A549 (cell line): ENCODE measurements at regions not wholly inside any gene's neighbourhood (a gene's known extent, or its start where the extent isn't known, plus 50 kb on each side); places are given as distances from the start of the nearest gene placed in this dataset.

Source experiments
- ATAC-seq, 2 experiments: fragments of 200-7000 bp in 1 of 2; fragments of >200 bp in 1 of 2; cut with Nextera tagmentation in 1 of 2; cut with Tn5 transposase in 1 of 2; 3 replicates each; pipeline versions ENCODE4 v1.8.0 to v1.9.1; 2018 to 2020; ENCODE audit warnings: mild to moderate bottlenecking in 1 of 2, moderate library complexity in 1 of 2
- CTCF ChIA-PET: fragments of 300-600 bp; sonication (Branson Sonifier 250); formaldehyde crosslinking; extraction: SDS; loops from one replicate; lab custom pipeline; 2021; ENCODE audit warnings: antibody characterized with exemption, inconsistent platforms; lab: Yijun Ruan, JAX
- POLR2A ChIA-PET: fragments of 350-600 bp; formaldehyde crosslinking; extraction: SDS; loops from one replicate; lab custom pipeline; 2021; ENCODE audit warnings: antibody characterized with exemption, inconsistent platforms; lab: Yijun Ruan, JAX
- DNase-seq, 2 experiments: peaks; one replicate each; pipeline versions ENCODE4 v3.0.0 to v3.0.0-alpha.2; 2011 to 2016; ENCODE audit warnings: low read depth in 1 of 2, low spot score in 1 of 2
- FAIRE-seq: peaks from 2 replicates; lab custom pipeline; 2011; peaks lifted over from hg19 to GRCh38; lab: Jason Lieb, UNC
- H3K27ac ChIP-seq, 2 experiments: fragments of >200 bp; sonication (Bioruptor Twin); formaldehyde crosslinking; 3 replicates each; pipeline ENCODE4 v1.5.1; 2016 to 2017
- H3K4me1 ChIP-seq: fragments of >200 bp; sonication (Bioruptor Twin); formaldehyde crosslinking; 3 replicates; pipeline ENCODE4 v1.6.1; 2016
- H3K4me2 ChIP-seq: fragments of >200 bp; sonication (Bioruptor Twin); formaldehyde crosslinking; 3 replicates; pipeline ENCODE4 v1.6.1; 2016
- H3K4me3 ChIP-seq: fragments of >200 bp; sonication (Bioruptor Twin); formaldehyde crosslinking; 3 replicates; pipeline ENCODE4 v1.5.1; 2016
- H3K9me3 ChIP-seq: fragments of >200 bp; sonication (Bioruptor Twin); formaldehyde crosslinking; 3 replicates; pipeline ENCODE4 v1.6.1; 2016
- BHLHE40 ChIP-seq: IDR thresholded peaks from 2 replicates; pipeline ENCODE4 v1.6.1; 2012; ENCODE audit warnings: low read depth, low read length, inconsistent platforms
- CEBPB ChIP-seq, 2 experiments: fragments of >200 bp in 1 of 2; sonication (Bioruptor Twin) in 1 of 2; formaldehyde crosslinking in 1 of 2; IDR thresholded peaks; 2 replicates each; pipeline ENCODE4 v1.6.1; 2012 to 2016
- CHD2 ChIP-seq: fragments of 150-350 bp; IDR thresholded peaks from 2 replicates; pipeline ENCODE4 v1.6.1; 2014; ENCODE audit warnings: low read length; ENCODE audit not compliant: partially characterized antibody
- EHF ChIP-seq: fragments of 250-450 bp; sonication (Bioruptor Pico); IDR thresholded peaks from 2 replicates; pipeline ENCODE4 v1.5.0; 2020; ENCODE audit warnings: mild to moderate bottlenecking
- EHMT2 ChIP-seq: fragments of 200-600 bp; sonication (generic); IDR thresholded peaks from 2 replicates; pipeline ENCODE4 v1.6.1; 2016; ENCODE audit warnings: antibody characterized with exemption, low read depth, mild to moderate bottlenecking, moderate library complexity
- ESRRA ChIP-seq: fragments of 150-350 bp; IDR thresholded peaks from 2 replicates; pipeline ENCODE4 v1.6.1; 2014; ENCODE audit warnings: mild to moderate bottlenecking, low read length, borderline replicate concordance
- FOSB ChIP-seq: fragments of 250-450 bp; sonication (Bioruptor Pico); IDR thresholded peaks from 2 replicates; pipeline ENCODE4 v1.5.0; 2020; ENCODE audit warnings: mild to moderate bottlenecking, moderate library complexity
- FOSL2 ChIP-seq, 2 experiments: fragments of 450-650 bp in 1 of 2; fragments of >200 bp in 1 of 2; sonication (Bioruptor Twin) in 1 of 2; formaldehyde crosslinking; IDR thresholded peaks; 2 replicates each; pipeline versions ENCODE4 v1.5.0 to v1.6.1; 2016 to 2020; ENCODE audit warnings: mild to moderate bottlenecking in 1 of 2, moderate library complexity in 1 of 2
- FOXS1 ChIP-seq: fragments of 250-450 bp; sonication (Bioruptor Pico); IDR thresholded peaks from 2 replicates; pipeline ENCODE4 v1.5.0; 2020; ENCODE audit warnings: mild to moderate bottlenecking, moderate library complexity
- GATA3 ChIP-seq: IDR thresholded peaks from 2 replicates; pipeline ENCODE4 v1.6.1; 2012; ENCODE audit warnings: borderline replicate concordance
- HEYL ChIP-seq: fragments of 250-450 bp; sonication (Bioruptor Pico); IDR thresholded peaks from 2 replicates; pipeline ENCODE4 v1.8.0; 2021; ENCODE audit warnings: mild to moderate bottlenecking, moderate library complexity
- HOXA7 ChIP-seq: fragments of 250-450 bp; sonication (Bioruptor Pico); IDR thresholded peaks from 2 replicates; pipeline ENCODE4 v1.5.0; 2020; ENCODE audit warnings: mild to moderate bottlenecking, moderate library complexity
- HOXB13 ChIP-seq: fragments of 250-450 bp; sonication (Bioruptor Pico); IDR thresholded peaks from 2 replicates; pipeline ENCODE4 v1.5.0; 2020; ENCODE audit warnings: low read depth, mild to moderate bottlenecking, moderate library complexity
- JUN ChIP-seq, 2 experiments: fragments of >200 bp; sonication (Bioruptor Twin); formaldehyde crosslinking; IDR thresholded peaks; 2 replicates in 1 of 2; 3 replicates in 1 of 2; pipeline ENCODE4 v1.6.1; 2016 to 2017
- KDM5A ChIP-seq: fragments of 200-600 bp; sonication (generic); IDR thresholded peaks from 2 replicates; pipeline ENCODE4 v1.6.1; 2016; ENCODE audit warnings: antibody characterized with exemption, mild to moderate bottlenecking
- MAFK ChIP-seq: fragments of 450-650 bp; IDR thresholded peaks from 2 replicates; pipeline ENCODE4 v1.6.1; 2014; ENCODE audit not compliant: partially characterized antibody
- MAZ ChIP-seq: fragments of 150-350 bp; IDR thresholded peaks from 2 replicates; pipeline ENCODE4 v1.6.1; 2014; ENCODE audit warnings: antibody characterized with exemption, low read depth, low read length, borderline replicate concordance
- MYC ChIP-seq: IDR thresholded peaks from 2 replicates; pipeline ENCODE4 v1.6.1; 2012; ENCODE audit warnings: mild to moderate bottlenecking, inconsistent platforms, low read length, improper control_type of control experiment, borderline replicate concordance
- NFE2L2 ChIP-seq: fragments of 150-350 bp; conservative IDR thresholded peaks from 2 replicates; pipeline ENCODE4 v1.6.1; 2014; ENCODE audit warnings: low read length
- NPAS2 ChIP-seq: fragments of 250-450 bp; sonication (Bioruptor Pico); IDR thresholded peaks from 2 replicates; pipeline ENCODE4 v1.8.0; 2022; ENCODE audit warnings: mild to moderate bottlenecking, moderate library complexity, borderline replicate concordance
- POLR2A ChIP-seq: IDR thresholded peaks from 2 replicates; pipeline ENCODE4 v1.6.1; 2012; ENCODE audit warnings: mild to moderate bottlenecking, low read length
- POLR2AphosphoS2 ChIP-seq: conservative IDR thresholded peaks from 2 replicates; pipeline ENCODE4 v1.6.1; 2012; ENCODE audit warnings: low read length, improper control_type of control experiment, inconsistent platforms
- RNF2 ChIP-seq: fragments of 200-600 bp; sonication (generic); IDR thresholded peaks from 2 replicates; pipeline ENCODE4 v1.6.1; 2016; ENCODE audit warnings: low read depth, mild to moderate bottlenecking, antibody characterized with exemption, moderate library complexity, borderline replicate concordance
- ZFP36 ChIP-seq: fragments of 450-650 bp; IDR thresholded peaks from 2 replicates; pipeline ENCODE4 v1.6.1; 2014; ENCODE audit warnings: borderline replicate concordance; ENCODE audit not compliant: partially characterized antibody
- ZSCAN20 ChIP-seq: fragments of 250-450 bp; sonication (Bioruptor Pico); IDR thresholded peaks from 2 replicates; pipeline ENCODE4 v1.8.0; 2022; ENCODE audit warnings: mild to moderate bottlenecking, moderate library complexity
- WGBS: methylation state at CpG from one replicate; pipeline ENCODE4 v1.1.6; 2017; ENCODE audit errors: missing lambda C conversion rate; 5-methylcytosine and 5-hydroxymethylcytosine counted together
- TF ChIP-seq, protein P1 (sequence below): fragments of 250-450 bp; sonication (Bioruptor Pico); IDR thresholded peaks from 2 replicates; pipeline ENCODE4 v1.5.0; 2021; ENCODE audit warnings: mild to moderate bottlenecking, moderate library complexity, borderline replicate concordance
- TF ChIP-seq, protein P2 (sequence below): IDR thresholded peaks from 2 replicates; pipeline ENCODE4 v1.6.1; 2012
- TF ChIP-seq, protein P3 (sequence below): fragments of >200 bp; sonication (Bioruptor Twin); formaldehyde crosslinking; IDR thresholded peaks from 2 replicates; pipeline ENCODE4 v1.6.1; 2016
- TF ChIP-seq, protein P4 (sequence below): fragments of 150-350 bp; IDR thresholded peaks from 2 replicates; pipeline ENCODE4 v1.6.1; 2014; ENCODE audit warnings: low read depth, mild to moderate bottlenecking, low read length
- TF ChIP-seq, protein P5 (sequence below): fragments of 250-450 bp; sonication (Bioruptor Pico); IDR thresholded peaks from 2 replicates; pipeline ENCODE4 v1.5.0; 2020; ENCODE audit warnings: low read depth, mild to moderate bottlenecking, moderate library complexity
- TF ChIP-seq, protein P6 (sequence below): IDR thresholded peaks from 2 replicates; pipeline ENCODE4 v1.6.1; 2012
- TF ChIP-seq, protein P7 (sequence below): fragments of 450-650 bp; IDR thresholded peaks from 2 replicates; pipeline ENCODE4 v1.6.1; 2014; ENCODE audit warnings: antibody characterized with exemption

DNA sequence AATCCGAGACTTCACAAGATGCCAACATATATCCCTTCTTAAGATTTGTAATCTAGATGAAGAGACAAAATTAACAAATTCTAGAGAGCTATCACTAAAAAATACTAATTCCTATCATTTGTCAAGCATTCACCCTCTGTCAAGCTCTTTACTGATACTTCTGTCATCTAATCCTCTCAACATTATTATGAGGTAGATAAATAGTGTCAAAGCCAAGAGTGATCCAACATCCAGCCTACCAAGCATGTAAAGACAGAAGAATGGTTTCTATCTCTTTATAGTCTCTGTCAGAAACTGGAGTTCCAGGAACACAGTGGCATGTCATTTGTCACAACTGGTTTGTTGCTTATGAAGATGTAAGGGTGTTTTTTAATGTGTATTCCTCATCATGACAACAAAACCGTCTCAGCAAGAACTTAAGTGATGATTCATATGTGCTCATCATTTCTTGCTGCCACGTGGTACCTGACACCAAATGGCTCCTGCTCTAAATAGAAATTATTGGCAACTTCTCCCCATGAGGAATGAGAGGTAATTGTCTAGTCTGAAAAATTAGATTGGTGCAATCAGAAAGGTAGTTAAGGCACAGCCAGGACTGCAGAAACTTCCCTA, 196.8 kb downstream of the TOX3 start:
- no peaks in the 10 kb centered on the region for H3K9me3 ChIP-seq
- POLR2A ChIA-PET: no interaction called here
- H3K27ac ChIP-seq: no peak overlapping the region
- no peak for TF ChIP-seq MYC
- TF ChIP-seq RNF2: no peak
- TF ChIP-seq MAFK: no peak
- TF ChIP-seq, protein P1, sequence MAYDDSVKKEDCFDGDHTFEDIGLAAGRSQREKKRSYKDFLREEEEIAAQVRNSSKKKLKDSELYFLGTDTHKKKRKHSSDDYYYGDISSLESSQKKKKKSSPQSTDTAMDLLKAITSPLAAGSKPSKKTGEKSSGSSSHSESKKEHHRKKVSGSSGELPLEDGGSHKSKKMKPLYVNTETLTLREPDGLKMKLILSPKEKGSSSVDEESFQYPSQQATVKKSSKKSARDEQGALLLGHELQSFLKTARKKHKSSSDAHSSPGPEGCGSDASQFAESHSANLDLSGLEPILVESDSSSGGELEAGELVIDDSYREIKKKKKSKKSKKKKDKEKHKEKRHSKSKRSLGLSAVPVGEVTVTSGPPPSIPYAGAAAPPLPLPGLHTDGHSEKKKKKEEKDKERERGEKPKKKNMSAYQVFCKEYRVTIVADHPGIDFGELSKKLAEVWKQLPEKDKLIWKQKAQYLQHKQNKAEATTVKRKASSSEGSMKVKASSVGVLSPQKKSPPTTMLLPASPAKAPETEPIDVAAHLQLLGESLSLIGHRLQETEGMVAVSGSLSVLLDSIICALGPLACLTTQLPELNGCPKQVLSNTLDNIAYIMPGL (CRISPR knock-in tag): no peak
- TF ChIP-seq CEBPB (IDR thresholded peaks at IDR 0.05): no peak
- TF ChIP-seq, protein P2, sequence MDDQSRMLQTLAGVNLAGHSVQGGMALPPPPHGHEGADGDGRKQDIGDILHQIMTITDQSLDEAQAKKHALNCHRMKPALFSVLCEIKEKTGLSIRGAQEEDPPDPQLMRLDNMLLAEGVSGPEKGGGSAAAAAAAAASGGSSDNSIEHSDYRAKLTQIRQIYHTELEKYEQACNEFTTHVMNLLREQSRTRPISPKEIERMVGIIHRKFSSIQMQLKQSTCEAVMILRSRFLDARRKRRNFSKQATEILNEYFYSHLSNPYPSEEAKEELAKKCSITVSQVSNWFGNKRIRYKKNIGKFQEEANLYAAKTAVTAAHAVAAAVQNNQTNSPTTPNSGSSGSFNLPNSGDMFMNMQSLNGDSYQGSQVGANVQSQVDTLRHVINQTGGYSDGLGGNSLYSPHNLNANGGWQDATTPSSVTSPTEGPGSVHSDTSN: no peak
- no peak for TF ChIP-seq HOXB13 (CRISPR knock-in tag)
- TF ChIP-seq GATA3: no peak
- TF ChIP-seq FOXS1 (CRISPR knock-in tag): no peak
- TF ChIP-seq FOSB: no peak
- no peak for TF ChIP-seq ZFP36
- TF ChIP-seq, protein P3, sequence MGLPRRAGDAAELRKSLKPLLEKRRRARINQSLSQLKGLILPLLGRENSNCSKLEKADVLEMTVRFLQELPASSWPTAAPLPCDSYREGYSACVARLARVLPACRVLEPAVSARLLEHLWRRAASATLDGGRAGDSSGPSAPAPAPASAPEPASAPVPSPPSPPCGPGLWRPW: no peak
- TF ChIP-seq EHF (CRISPR knock-in tag): no peak
- no peak for TF ChIP-seq BHLHE40
- no peak for TF ChIP-seq NPAS2 (CRISPR knock-in tag)
- TF ChIP-seq JUN (IDR thresholded peaks at IDR 0.05): no peak
- TF ChIP-seq ZSCAN20 (CRISPR knock-in tag): no peak
- no peak for TF ChIP-seq HOXA7 (CRISPR knock-in tag)
- TF ChIP-seq, protein P4, sequence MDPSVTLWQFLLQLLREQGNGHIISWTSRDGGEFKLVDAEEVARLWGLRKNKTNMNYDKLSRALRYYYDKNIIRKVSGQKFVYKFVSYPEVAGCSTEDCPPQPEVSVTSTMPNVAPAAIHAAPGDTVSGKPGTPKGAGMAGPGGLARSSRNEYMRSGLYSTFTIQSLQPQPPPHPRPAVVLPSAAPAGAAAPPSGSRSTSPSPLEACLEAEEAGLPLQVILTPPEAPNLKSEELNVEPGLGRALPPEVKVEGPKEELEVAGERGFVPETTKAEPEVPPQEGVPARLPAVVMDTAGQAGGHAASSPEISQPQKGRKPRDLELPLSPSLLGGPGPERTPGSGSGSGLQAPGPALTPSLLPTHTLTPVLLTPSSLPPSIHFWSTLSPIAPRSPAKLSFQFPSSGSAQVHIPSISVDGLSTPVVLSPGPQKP: no peak
- no peak for TF ChIP-seq POLR2A
- no peak overlapping the region for H3K4me2 ChIP-seq
- CTCF ChIA-PET: no interaction called here
- ATAC-seq: no peak
- no peak overlapping the region for H3K4me3 ChIP-seq
- 13% methylated on average over 3 of the region's 3 CpGs for WGBS
- FAIRE-seq: no peak
- H3K4me1 ChIP-seq: no peaks in the 10 kb centered on the region
- DNase-seq: no peak

DNA sequence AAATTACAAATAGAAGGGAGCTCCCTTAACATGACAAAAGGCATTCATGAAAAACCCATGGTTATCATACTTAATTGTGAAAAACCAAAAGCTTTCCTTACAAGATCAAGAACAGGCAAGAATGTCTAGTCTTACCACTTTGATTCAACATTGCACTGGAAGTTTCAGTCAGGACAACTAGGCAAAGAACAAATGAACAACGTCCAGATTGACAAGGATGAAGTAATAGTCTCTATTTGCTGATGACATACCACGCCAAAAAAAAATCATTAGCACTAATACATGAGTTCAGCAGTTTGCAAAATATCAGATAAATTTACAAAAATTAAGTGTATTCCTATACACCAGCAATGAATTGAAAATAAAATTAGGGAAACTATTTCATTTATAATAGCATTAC, 200.2 kb downstream of the TOX3 start:
- CTCF ChIA-PET: no interaction called here
- no peak for FAIRE-seq
- no peak for DNase-seq
- Histone ChIP-seq H3K4me3 (no peak overlapping the region), H3K27ac (no peak overlapping the region), H3K4me2 (no peak overlapping the region), H3K9me3 (no peaks in the 10 kb centered on the region), H3K4me1 (no peaks in the 10 kb centered on the region)
- POLR2A ChIA-PET: no interaction called here
- WGBS: 3% methylated on average over 2 of the region's 2 CpGs
- no peak for ATAC-seq
- no peak for TF ChIP-seq CHD2
- TF ChIP-seq EHMT2: no peak
- TF ChIP-seq NFE2L2: no peak
- TF ChIP-seq POLR2AphosphoS2: no peak
- TF ChIP-seq, protein P4: no peak
- TF ChIP-seq, protein P5, sequence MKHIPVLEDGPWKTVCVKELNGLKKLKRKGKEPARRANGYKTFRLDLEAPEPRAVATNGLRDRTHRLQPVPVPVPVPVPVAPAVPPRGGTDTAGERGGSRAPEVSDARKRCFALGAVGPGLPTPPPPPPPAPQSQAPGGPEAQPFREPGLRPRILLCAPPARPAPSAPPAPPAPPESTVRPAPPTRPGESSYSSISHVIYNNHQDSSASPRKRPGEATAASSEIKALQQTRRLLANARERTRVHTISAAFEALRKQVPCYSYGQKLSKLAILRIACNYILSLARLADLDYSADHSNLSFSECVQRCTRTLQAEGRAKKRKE (CRISPR knock-in tag): no peak
- TF ChIP-seq, protein P6, sequence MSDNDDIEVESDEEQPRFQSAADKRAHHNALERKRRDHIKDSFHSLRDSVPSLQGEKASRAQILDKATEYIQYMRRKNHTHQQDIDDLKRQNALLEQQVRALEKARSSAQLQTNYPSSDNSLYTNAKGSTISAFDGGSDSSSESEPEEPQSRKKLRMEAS: no peak
- TF ChIP-seq FOSL2 (IDR thresholded peaks at IDR 0.05): no peak
- no peak for TF ChIP-seq FOSL2 (CRISPR knock-in tag; IDR thresholded peaks at IDR 0.05)
- no peak for TF ChIP-seq POLR2A
- no peak for TF ChIP-seq ESRRA
- TF ChIP-seq ZSCAN20 (CRISPR knock-in tag): no peak
- TF ChIP-seq HEYL (CRISPR knock-in tag): no peak
- no peak for TF ChIP-seq KDM5A
- no peak for TF ChIP-seq MYC
- TF ChIP-seq, protein P7, sequence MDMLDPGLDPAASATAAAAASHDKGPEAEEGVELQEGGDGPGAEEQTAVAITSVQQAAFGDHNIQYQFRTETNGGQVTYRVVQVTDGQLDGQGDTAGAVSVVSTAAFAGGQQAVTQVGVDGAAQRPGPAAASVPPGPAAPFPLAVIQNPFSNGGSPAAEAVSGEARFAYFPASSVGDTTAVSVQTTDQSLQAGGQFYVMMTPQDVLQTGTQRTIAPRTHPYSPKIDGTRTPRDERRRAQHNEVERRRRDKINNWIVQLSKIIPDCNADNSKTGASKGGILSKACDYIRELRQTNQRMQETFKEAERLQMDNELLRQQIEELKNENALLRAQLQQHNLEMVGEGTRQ: no peak
- TF ChIP-seq MAZ: no peak
